ENCODE measurements at regions not wholly inside any gene's neighbourhood (a gene's known extent, or its start where the extent isn't known, plus 50 kb on each side); places are given as distances from the start of the nearest gene placed in this dataset.

- Histone ChIP-seq H3K9ac (ENCODE audit: low read length) (no peak overlapping the region), H3K4me1 (ENCODE audit: low read length) (no peaks in the 10 kb centered on the region), H3K79me2 (ENCODE audit: low read length) (no peaks in the 10 kb centered on the region), H3K27ac (ENCODE audit: low read length) (no peak overlapping the region), H3K36me3 (replicated peaks; ENCODE audit: low read depth, low read length) (no peaks in the 10 kb centered on the region), H3K4me2 (ENCODE audit: low read length) (no peak overlapping the region), H3K4me3 (ENCODE audit: low read length) (no peak overlapping the region), H3K9me3 (ENCODE audit: insufficient read depth, low read length) (no peaks in the 10 kb centered on the region), H4K20me1 (ENCODE audit: insufficient read depth, low read length) (no peaks in the 10 kb centered on the region), H3K27me3 (ENCODE audit: low read depth, low read length) (peaks cover 5% of the 10 kb centered on the region; the same call in 1 of the 2 replicates), H2AFZ (ENCODE audit: low read depth, low read length) (no peak overlapping the region)
- no peak for TF ChIP-seq CTCF (IDR thresholded peaks at IDR 0.05; ENCODE audit: low read depth, low read length)
- no peak for TF ChIP-seq EZH2phosphoT487 (IDR thresholded peaks at IDR 0.05; ENCODE audit: low read depth)
Observed at GRCh38 chr13:27680465-27680864, 58.8 kb downstream of the POLR1D start.

GRCh38 chr13:27691207-27691606 is 69.5 kb downstream of the POLR1D start:
- Histone ChIP-seq H3K9me3 (ENCODE audit: insufficient read depth, low read length) (peaks cover 10% of the 10 kb centered on the region; the same call in 1 of the 2 replicates), H3K27ac (ENCODE audit: low read length) (no peak overlapping the region), H3K4me1 (ENCODE audit: low read length) (no peaks in the 10 kb centered on the region), H4K20me1 (ENCODE audit: insufficient read depth, low read length) (no peaks in the 10 kb centered on the region), H3K4me2 (ENCODE audit: low read length) (no peak overlapping the region), H3K4me3 (ENCODE audit: low read length) (no peak overlapping the region), H3K27me3 (ENCODE audit: low read depth, low read length) (no peaks in the 10 kb centered on the region), H3K9ac (ENCODE audit: low read length) (no peak overlapping the region), H3K36me3 (replicated peaks; ENCODE audit: low read depth, low read length) (no peaks in the 10 kb centered on the region), H2AFZ (ENCODE audit: low read depth, low read length) (no peak overlapping the region), H3K79me2 (ENCODE audit: low read length) (no peaks in the 10 kb centered on the region)
- no peak for TF ChIP-seq CTCF (IDR thresholded peaks at IDR 0.05; ENCODE audit: low read depth, low read length)
- no peak for TF ChIP-seq EZH2phosphoT487 (IDR thresholded peaks at IDR 0.05; ENCODE audit: low read depth)

GRCh38 chr13:27696731-27697130 is 75.0 kb downstream of the POLR1D start:
- Histone ChIP-seq H3K79me2 (ENCODE audit: low read length) (no peaks in the 10 kb centered on the region), H3K27ac (ENCODE audit: low read length) (no peak overlapping the region), H3K9ac (ENCODE audit: low read length) (no peak overlapping the region), H4K20me1 (ENCODE audit: insufficient read depth, low read length) (no peaks in the 10 kb centered on the region), H3K36me3 (replicated peaks; ENCODE audit: low read depth, low read length) (no peaks in the 10 kb centered on the region), H3K9me3 (ENCODE audit: insufficient read depth, low read length) (no peaks in the 10 kb centered on the region), H3K4me2 (ENCODE audit: low read length) (no peak overlapping the region), H3K27me3 (ENCODE audit: low read depth, low read length) (0 out of 2 replicates have a peak, but pooled peaks cover 4% of the 10 kb centered on the region), H3K4me3 (ENCODE audit: low read length) (no peak overlapping the region), H2AFZ (ENCODE audit: low read depth, low read length) (no peak overlapping the region), H3K4me1 (ENCODE audit: low read length) (no peaks in the 10 kb centered on the region)
- TF ChIP-seq CTCF (IDR thresholded peaks at IDR 0.05; ENCODE audit: low read depth, low read length), result no peak
- no peak for TF ChIP-seq EZH2phosphoT487 (IDR thresholded peaks at IDR 0.05; ENCODE audit: low read depth)

GRCh38 chr13:27699952-27700351 is 78.3 kb downstream of the POLR1D start:
- H3K79me2 ChIP-seq (ENCODE audit: low read length), result no peaks in the 10 kb centered on the region
- TF ChIP-seq EZH2phosphoT487 (IDR thresholded peaks at IDR 0.05; ENCODE audit: low read depth), result no peak
- no peak for TF ChIP-seq CTCF (IDR thresholded peaks at IDR 0.05; ENCODE audit: low read depth, low read length)
- H3K27ac ChIP-seq (ENCODE audit: low read length), result no peak overlapping the region
- H3K4me2 ChIP-seq (ENCODE audit: low read length), result no peak overlapping the region
- no peak overlapping the region for H2AFZ ChIP-seq (ENCODE audit: low read depth, low read length)
- H3K27me3 ChIP-seq (ENCODE audit: low read depth, low read length), result 0 out of 2 replicates have a peak, but pooled peaks cover 4% of the 10 kb centered on the region
- no peak overlapping the region for H3K4me3 ChIP-seq (ENCODE audit: low read length)
- no peak overlapping the region for H3K9ac ChIP-seq (ENCODE audit: low read length)
- H3K36me3 ChIP-seq (replicated peaks; ENCODE audit: low read depth, low read length), result peaks cover 11% of the 10 kb centered on the region
- peaks cover 16% of the 10 kb centered on the region for H3K9me3 ChIP-seq (ENCODE audit: insufficient read depth, low read length)
- peaks cover 7% of the 10 kb centered on the region for H3K4me1 ChIP-seq (ENCODE audit: low read length)
- no peaks in the 10 kb centered on the region for H4K20me1 ChIP-seq (ENCODE audit: insufficient read depth, low read length)
